ENCODE measurements at regions not wholly inside any gene's neighbourhood (a gene's known extent, or its start where the extent isn't known, plus 50 kb on each side); places are given as distances from the start of the nearest gene placed in this dataset.
"Not testable (repeated sequence)": the region's sequence is repeated elsewhere in the genome, so short reads cannot be mapped to it uniquely, and the experiment has no call there.

- no peak for DNase-seq
These were observed 366.6 kb downstream of the METTL4 start for GRCh38 chr18:2204736-2205135.

GRCh38 chr18:2207294-2207693, 364.0 kb downstream of the METTL4 start:
- no peak for DNase-seq

DNA sequence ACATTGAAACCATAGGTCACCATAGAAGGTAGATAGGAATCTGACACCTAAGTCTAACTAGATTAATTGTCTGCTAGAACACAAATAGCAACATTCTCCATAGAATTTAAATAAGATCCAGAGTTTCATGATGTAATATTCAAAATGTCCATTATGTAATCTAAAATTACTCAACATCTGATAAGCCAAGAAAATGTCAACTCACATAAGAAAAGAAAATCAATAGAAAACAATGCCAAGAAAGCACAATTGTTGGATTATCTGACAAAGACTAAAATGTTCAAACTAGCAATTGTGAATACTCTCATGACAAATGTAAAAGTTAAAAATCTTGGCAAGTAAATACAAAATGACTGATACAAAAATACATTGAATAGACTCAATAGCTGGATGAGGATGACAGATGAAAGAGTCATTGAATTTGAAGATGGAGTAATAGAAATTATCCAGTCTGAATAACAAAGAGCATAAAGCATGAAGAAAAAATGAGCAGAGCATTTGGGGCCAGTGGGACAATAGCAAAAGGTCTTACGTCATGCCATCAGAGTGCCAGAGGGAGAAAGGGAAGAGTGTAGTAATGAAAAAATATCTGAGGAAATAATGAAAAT, 358.6 kb downstream of the METTL4 start:
- no peak for DNase-seq

GRCh38 chr18:2213905-2214304, 357.4 kb downstream of the METTL4 start:
- no peak for DNase-seq

DNA sequence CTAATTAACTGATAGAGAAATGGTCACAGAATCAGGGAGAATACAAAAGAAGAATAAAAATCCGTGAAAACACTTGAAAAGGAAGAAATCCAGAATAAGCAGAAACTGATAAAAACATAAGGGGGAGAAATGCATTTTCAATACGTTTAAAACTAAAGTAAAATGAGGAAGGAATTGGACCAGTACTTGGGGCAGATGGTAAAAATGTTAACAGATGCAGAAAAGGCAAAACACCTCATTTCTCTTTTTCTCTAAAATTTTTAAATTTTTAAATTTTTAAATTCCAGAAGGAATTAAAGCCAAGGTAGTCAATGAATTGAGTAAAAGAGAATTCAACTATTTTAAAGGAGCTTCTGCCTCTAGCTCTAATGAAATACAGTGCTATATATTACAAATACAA, 353.9 kb downstream of the METTL4 start:
- no peak for DNase-seq

- DNase-seq: no peak
These were observed 353.2 kb downstream of the METTL4 start for GRCh38 chr18:2218101-2218500.

DNA sequence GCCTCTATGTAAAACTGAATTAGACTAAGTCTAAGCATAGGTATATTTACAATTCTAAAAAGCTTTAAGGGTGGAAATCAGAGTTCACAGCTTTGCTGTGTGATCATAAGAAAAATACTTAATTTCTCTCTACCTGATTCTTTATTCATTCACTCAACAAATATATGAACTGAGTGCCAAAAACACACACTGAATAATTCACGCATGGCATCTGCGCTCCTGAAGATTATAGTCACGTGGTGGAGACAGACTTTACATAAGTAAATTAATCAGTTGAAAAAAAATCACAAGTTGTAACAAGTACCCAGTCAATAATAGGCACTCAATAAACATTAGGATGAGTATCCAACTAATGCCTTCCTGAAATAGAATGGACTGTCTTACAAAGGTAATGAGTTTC, 351.6 kb downstream of the METTL4 start:
- no peak for DNase-seq

DNA sequence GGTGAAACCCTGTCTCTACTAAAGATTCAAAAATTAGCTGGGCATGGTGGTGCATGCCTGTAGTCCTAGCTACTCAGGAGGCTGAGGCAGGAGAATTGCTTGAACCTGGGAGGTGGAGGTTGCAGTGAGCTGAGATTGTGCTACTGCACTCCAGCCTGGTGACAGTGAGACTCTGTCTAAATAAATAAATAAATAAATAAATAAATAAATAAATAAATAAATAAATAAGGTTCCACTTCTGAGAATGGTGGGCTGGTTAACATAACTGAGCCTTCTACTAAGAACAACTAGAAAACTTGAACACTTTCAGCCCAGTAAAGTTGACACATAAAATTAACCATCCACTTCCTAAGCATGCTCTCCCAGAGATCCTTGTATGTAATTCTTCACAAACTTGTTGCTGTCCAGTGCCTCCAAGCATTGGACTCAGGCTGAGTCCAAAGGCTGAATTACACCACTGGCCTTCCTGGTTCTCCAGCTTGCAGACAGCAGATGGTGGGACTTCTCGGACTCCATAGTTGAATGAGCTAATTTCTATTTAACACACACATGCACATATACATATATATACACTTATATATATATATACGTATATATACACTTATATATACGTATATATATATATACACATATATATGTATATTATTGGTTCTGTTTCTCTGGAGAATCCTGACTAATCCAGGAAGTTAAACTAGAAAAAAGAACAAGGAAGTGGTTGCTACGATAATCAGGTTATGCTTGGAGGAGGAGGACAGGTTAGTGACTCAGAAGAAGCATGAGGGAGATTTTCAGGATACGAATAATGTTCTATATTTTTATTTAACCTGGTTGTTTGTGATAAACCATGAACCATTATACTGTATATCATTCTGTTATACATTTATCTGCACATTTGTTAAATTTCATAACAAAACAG, 348.8 kb downstream of the METTL4 start:
- no peak for DNase-seq

GRCh38 chr18:2223449-2223848, 347.9 kb downstream of the METTL4 start:
- no peak for DNase-seq

DNA sequence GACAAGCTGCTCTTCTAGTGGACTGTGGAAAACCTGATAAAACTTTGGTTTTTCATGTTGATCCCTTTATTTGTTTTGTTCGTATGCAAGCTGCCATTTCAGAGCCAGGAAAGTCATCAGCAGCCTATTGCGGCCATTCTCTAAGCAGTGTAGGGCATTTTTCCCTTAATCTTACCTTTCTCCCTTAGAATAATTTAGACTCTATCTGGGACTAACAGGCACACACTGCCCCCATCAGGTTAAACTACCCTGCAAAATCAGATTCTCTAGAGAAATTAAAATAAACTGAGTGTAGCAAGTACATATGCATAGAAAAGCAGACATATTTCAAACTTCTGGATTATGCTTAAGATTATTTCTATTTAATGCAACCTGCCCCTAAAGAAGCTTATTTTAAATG, 347.5 kb downstream of the METTL4 start:
- peak; percentile 27 for DNase-seq

DNA sequence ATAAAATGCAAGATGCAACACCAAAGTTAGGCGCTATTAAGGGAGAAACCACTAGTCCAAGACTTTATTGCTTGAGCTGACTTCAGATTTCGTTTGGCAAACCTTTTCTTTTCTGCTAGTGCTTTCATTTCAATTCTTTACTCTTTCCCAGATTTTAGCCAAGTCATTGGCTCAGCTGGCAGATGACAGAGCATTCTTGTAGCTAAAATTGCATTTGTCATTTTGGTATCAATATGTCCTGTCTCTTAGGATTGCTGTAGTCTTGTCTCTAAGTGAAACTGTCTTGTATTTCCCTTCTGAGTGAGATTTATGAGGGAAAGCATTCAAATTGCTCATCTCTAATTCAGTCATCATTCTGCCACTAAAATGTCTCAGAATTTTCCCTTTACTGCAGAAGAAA, 335.1 kb downstream of the METTL4 start:
- no peak for DNase-seq

GRCh38 chr18:2237706-2238105, 333.6 kb downstream of the METTL4 start:
- DNase-seq: no peak

DNA sequence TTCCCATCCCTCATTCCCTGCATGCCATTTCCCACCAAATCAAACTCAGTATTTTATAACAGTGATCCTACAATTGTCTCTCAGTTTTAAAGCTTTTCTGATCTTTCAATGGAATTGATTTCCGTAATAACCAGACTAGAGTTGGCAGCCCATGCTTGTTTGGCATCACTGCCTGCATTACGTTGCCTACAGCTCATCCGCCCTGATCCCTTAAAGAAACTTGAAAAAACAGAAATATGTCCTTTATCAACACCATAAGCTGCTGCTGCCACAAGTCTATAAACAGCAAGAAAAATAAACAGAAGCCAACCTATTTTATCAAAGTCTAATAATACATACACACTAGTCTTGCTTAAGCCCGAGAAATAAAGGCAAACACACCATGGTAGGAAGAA, 331.0 kb downstream of the METTL4 start:
- DNase-seq: no peak

GRCh38 chr18:2244641-2245040, 326.7 kb downstream of the METTL4 start:
- no peak for DNase-seq

- DNase-seq: not testable (repeated sequence)
These were observed 324.2 kb downstream of the METTL4 start for GRCh38 chr18:2247101-2247500.

- DNase-seq: no peak
These were observed 316.3 kb downstream of the METTL4 start for GRCh38 chr18:2254977-2255376.

DNA sequence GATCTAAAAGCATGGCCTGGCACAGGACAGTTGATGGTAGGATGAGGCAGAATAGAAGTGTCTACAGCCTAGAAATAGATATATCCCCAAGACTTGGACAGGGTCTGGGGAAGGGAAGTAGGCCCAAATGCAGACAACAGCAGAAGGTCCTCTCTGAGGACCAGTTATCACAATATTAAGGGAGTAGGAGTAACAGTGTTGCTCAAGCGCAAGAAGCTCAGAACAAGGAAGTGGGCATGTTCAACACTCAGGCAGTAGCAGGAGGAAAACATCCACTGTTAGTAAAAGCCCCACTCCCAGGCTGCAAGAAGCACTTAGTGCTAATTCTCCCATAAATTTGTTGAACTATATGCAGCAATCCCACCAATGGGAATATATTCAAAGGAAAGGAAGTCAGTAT, 314.7 kb downstream of the METTL4 start:
- DNase-seq: no peak

DNA sequence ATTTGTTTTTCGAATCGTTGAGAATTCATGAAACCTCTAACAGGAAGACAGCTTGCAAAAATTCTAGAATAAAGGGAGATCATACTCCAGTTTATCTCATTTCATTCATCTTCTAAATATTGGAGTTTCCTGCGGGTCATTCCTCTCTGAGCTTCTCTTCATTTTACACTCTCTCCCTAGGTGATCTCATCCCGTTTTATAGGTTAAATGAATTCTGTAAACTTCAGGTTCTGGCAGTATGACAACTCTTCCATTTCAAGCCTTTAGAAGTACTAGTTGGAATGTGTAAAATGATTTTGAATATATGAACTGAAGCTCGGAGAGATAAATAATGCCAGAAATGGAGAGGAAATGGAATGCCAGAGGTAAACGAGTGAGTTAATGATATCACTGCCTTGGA, 312.4 kb downstream of the METTL4 start:
- DNase-seq: no peak

- DNase-seq: no peak
These were observed 307.9 kb downstream of the METTL4 start for GRCh38 chr18:2263303-2263890.

DNA sequence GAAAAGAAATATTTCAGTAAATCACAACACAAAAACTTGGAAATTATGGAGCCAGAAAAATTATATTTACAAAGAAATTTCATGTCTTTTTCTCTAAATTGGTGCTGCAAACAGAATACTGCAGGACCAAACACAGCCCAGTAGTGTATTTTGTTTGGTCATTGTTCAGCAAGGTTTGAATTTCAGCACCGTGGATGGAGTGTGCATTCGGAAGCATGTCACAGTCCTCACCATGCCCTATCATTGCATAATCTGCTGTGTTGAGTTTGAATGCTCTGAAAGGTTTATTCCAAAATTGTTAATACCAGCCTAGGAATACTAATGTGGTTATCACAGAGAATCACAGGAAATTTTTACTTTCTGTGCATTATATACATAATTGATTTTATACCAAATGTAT, 296.7 kb downstream of the METTL4 start:
- no peak for DNase-seq

GRCh38 chr18:2281086-2281485, 290.2 kb downstream of the METTL4 start:
- no peak for DNase-seq

DNA sequence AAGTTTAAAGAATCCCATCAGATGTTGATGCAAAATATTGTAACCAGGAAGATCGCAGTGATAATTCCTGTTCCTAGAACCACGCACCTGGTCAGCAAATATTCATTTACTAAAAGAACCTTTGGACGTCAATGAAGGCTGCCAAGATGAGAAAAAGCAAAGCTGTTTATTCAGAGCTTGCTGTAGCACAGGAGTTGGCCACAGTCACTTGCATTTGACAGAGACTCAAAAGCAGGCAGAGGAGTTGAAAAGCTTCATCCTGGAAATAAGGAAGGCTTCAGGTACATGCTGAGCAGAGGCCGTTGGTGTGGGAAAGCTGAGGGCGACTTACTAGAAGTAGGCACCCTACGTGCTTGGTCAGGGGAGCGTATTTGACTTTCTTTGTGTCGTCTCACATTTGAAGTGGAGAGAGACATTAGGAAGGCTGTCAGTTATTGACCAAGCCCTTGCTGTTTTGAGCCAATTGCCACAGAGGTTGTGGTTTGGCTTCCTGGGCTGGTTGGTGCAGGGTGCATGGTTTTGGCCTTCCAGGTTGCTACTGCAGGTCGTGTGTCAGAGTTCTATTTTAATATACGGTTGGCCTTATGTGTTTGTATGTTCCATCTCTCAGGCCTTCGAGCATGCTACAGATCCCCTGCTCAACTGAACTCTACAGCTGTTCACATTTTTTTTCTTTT, 289.6 kb downstream of the METTL4 start:
- no peak for DNase-seq

DNA sequence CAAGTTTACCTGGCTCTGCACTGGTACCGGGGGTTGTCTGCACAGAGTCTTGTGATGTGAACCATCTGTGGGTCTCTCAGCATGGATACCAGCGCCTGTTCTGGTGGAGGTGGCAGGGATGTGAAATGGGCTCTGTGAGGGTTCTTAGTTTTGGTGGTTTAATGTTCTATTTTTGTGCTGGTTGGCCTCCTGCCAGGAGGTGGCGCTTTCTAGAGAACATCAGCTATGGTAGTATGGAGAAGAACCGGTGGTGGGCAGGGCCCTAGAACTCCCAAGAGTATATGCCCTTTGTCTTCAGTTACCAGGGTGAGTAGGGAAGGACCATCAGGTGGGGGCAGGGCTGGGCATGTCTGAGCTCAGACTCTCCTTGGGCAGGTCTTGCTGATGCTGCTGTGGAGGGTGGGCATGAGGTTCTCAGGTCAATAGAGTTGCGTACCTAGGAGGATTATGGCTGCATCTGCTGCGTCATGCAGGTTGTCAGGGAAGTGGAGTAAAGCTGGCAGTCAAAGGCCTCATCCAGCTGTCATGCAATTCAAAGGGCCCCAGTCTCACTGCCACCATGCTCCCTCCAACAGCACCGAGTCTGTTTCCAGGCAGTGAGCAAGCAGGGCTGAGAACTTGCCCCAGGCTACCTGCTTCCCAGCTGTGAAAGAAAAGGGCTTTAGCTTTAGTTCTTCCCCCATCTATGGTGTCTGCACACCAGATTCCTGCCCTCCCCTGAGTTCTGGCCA, 278.0 kb downstream of the METTL4 start:
- no peak for DNase-seq
